Fibroblast of villous mesenchyme (primary cell): ENCODE measurements at regions not wholly inside any gene's neighbourhood (a gene's known extent, or its start where the extent isn't known, plus 50 kb on each side); places are given as distances from the start of the nearest gene placed in this dataset.
A peak's percentile ranks its signal among the peaks of the same experiment; 100 is the strongest.

Experiments
- DNase-seq: peaks from one replicate; pipeline ENCODE4 v3.0.0-alpha.2; 2010; ENCODE audit warnings: low read depth
- H3K4me3 ChIP-seq: 2 replicates; pipeline ENCODE4 v1.5.1; 2011; ENCODE audit warnings: low read depth, mild to moderate bottlenecking, low read length
- CTCF ChIP-seq: IDR thresholded peaks from 2 replicates; pipeline ENCODE4 v1.5.1; 2012; ENCODE audit warnings: low read depth, mild to moderate bottlenecking, low read length; ENCODE audit not compliant: insufficient read depth

- H3K4me3 ChIP-seq: no peak overlapping the region
- peak; percentile 3 for DNase-seq
- no peak for TF ChIP-seq CTCF
Observed at GRCh38 chr12:84661786-84662185, 250.8 kb downstream of the SLC6A15 start.

GRCh38 chr12:84660139-84660538, 252.5 kb downstream of the SLC6A15 start:
- TF ChIP-seq CTCF: no peak
- no peak for DNase-seq
- no peak overlapping the region for H3K4me3 ChIP-seq

GRCh38 chr12:84658877-84659276, 253.7 kb downstream of the SLC6A15 start:
- TF ChIP-seq CTCF: no peak
- no peak for DNase-seq
- no peak overlapping the region for H3K4me3 ChIP-seq

GRCh38 chr12:84656705-84657104, 255.9 kb downstream of the SLC6A15 start:
- DNase-seq: no peak
- TF ChIP-seq CTCF: no peak
- no peak overlapping the region for H3K4me3 ChIP-seq

- no peak for TF ChIP-seq CTCF
- no peak overlapping the region for H3K4me3 ChIP-seq
- no peak for DNase-seq
Observed at GRCh38 chr12:84653482-84653881, 259.1 kb downstream of the SLC6A15 start.

- DNase-seq: no peak
- TF ChIP-seq CTCF: no peak
Observed at GRCh38 chr12:84648425-84648824, 264.2 kb downstream of the SLC6A15 start.

GRCh38 chr12:84644908-84645307, 267.7 kb downstream of the SLC6A15 start:
- H3K4me3 ChIP-seq: no peak overlapping the region
- DNase-seq: no peak
- no peak for TF ChIP-seq CTCF

More at GRCh38 chr12:84648425-84648824, 264.2 kb downstream of the SLC6A15 start:
- no peak overlapping the region for H3K4me3 ChIP-seq
